Keratinocyte (primary cell): ENCODE measurements at regions not wholly inside any gene's neighbourhood (a gene's known extent, or its start where the extent isn't known, plus 50 kb on each side); places are given as distances from the start of the nearest gene placed in this dataset.

Experiments
- DNase-seq: peaks from one replicate; pipeline ENCODE4 v3.0.0-alpha.2; 2011; ENCODE audit warnings: low read depth, missing footprints, low spot score
- FAIRE-seq: peaks from 2 replicates; lab custom pipeline; 2011; peaks lifted over from hg19 to GRCh38; lab: Jason Lieb, UNC
- H2AFZ ChIP-seq: 2 replicates; pipeline ENCODE4 v1.6.0; 2012; ENCODE audit warnings: low read length, control low read depth, inconsistent platforms; ENCODE audit not compliant: control insufficient read depth
- H3K27ac ChIP-seq: 2 replicates; pipeline ENCODE4 v1.5.1; 2011; ENCODE audit warnings: low read length; ENCODE audit not compliant: control insufficient read depth, insufficient read depth
- H3K27me3 ChIP-seq: 3 replicates; pipeline ENCODE4 v1.6.0; 2011; ENCODE audit warnings: low read length; ENCODE audit not compliant: control insufficient read depth, insufficient read depth; ENCODE audit errors: extremely low read depth
- H3K36me3 ChIP-seq, 2 experiments: 2 replicates in 1 of 2; 3 replicates in 1 of 2; pipeline ENCODE4 v1.5.1; 2011; ENCODE audit warnings: low read length in 2 of 2, mild to moderate bottlenecking in 1 of 2; ENCODE audit not compliant: control insufficient read depth in 2 of 2, insufficient read depth in 2 of 2; ENCODE audit errors: extremely low read depth in 1 of 2
- H3K4me1 ChIP-seq: 3 replicates; pipeline ENCODE4 v1.5.1; 2011; ENCODE audit warnings: low read length; ENCODE audit not compliant: control insufficient read depth, insufficient read depth; ENCODE audit errors: extremely low read depth
- H3K4me2 ChIP-seq: 3 replicates; pipeline ENCODE4 v1.6.0; 2011; ENCODE audit warnings: low read depth, low read length; ENCODE audit not compliant: control insufficient read depth, insufficient read depth; ENCODE audit errors: extremely low read depth
- H3K4me3 ChIP-seq, 3 experiments: fragments of 200-600 bp in 1 of 3; sonication (generic) in 1 of 3; 2 replicates in 2 of 3; 3 replicates in 1 of 3; pipeline ENCODE4 v1.5.1; 2011 to 2016; ENCODE audit warnings: low read length in 3 of 3, mild to moderate bottlenecking in 3 of 3, control low read depth in 2 of 3, inconsistent platforms in 1 of 3, low read depth in 1 of 3, mixed read lengths in 1 of 3, mixed run types in 1 of 3, moderate library complexity in 1 of 3; ENCODE audit not compliant: control insufficient read depth in 2 of 3, insufficient read depth in 2 of 3; ENCODE audit errors: extremely low read depth in 1 of 3
- H3K79me2 ChIP-seq: 2 replicates; pipeline ENCODE4 v1.6.0; 2012; ENCODE audit warnings: low read length; ENCODE audit not compliant: control insufficient read depth, insufficient read depth
- H3K9ac ChIP-seq: 3 replicates; pipeline ENCODE4 v1.6.0; 2011; ENCODE audit warnings: low read length; ENCODE audit not compliant: control insufficient read depth, insufficient read depth; ENCODE audit errors: extremely low read depth
- H3K9me1 ChIP-seq: 3 replicates; pipeline ENCODE4 v1.6.0; 2011; ENCODE audit warnings: low read length; ENCODE audit not compliant: control insufficient read depth, insufficient read depth; ENCODE audit errors: extremely low read depth
- H3K9me3 ChIP-seq: 2 replicates; pipeline ENCODE4 v1.5.1; 2012; ENCODE audit warnings: low read depth, low read length; ENCODE audit not compliant: control insufficient read depth
- H4K20me1 ChIP-seq: 3 replicates; pipeline ENCODE4 v1.6.0; 2011; ENCODE audit warnings: low read length; ENCODE audit not compliant: control insufficient read depth, insufficient read depth; ENCODE audit errors: extremely low read depth
- EZH2 ChIP-seq: IDR thresholded peaks from one replicate; pipeline ENCODE4 v1.6.1; 2012; ENCODE audit warnings: inconsistent platforms, mild to moderate bottlenecking, low read length, moderate library complexity
- dilution Hi-C: fragments of 300-500 bp; cut with MboI; formaldehyde crosslinking; loops from one replicate; pipeline ENCODE4 v1.7.0; 2020; ENCODE audit warnings: low sequenced_read_pairs; ENCODE audit not compliant: extremely low pct_ligation_motif_present
- TF ChIP-seq, protein P1 (sequence below), 3 experiments: IDR thresholded peaks in 1 of 3; conservative IDR thresholded peaks in 1 of 3; optimal IDR thresholded peaks in 1 of 3; 2 replicates in 2 of 3; 3 replicates in 1 of 3; pipeline versions ENCODE3 to v1.5.1; 2011; ENCODE audit warnings: low read length in 3 of 3, mild to moderate bottlenecking in 3 of 3, moderate library complexity in 2 of 3, control low read depth in 1 of 3, inconsistent platforms in 1 of 3; ENCODE audit not compliant: insufficient read depth in 2 of 3; ENCODE audit errors: extremely low read depth in 1 of 3

DNA sequence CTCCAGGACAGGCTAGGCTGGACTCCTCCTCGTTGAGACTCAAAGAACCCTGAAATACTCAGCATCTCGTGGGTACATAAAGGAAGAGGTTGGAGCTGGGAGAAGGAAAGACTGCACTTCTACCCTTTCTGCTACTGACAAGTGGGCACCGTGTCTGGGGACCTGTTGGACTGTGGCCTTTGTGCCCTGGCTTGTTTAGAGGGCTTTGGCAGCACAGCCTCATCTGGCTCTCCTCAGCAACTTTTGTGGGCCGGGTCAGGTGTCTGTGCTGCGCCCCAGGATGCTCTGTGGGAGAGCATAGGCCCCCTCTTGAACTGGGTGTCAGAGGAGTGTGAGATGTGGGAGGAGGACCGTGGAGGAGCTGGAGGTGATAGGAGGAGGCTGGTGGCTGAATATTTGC lies 142.4 kb downstream of the FCRL5 start:
- FAIRE-seq: no peak
- dilution Hi-C loops: no loop called here
- H3K9me1 ChIP-seq: no peaks in the 10 kb centered on the region

GRCh38 chr1:157407917-157408525 lies 144.3 kb downstream of the FCRL5 start:
- no peak overlapping the region for H2AFZ ChIP-seq
- no peak overlapping the region for H3K27ac ChIP-seq
- no peak for DNase-seq
- H3K9me1 ChIP-seq: no peaks in the 10 kb centered on the region
- H3K27me3 ChIP-seq: no peaks in the 10 kb centered on the region
- no peaks in the 10 kb centered on the region for H3K79me2 ChIP-seq
- no peaks in the 10 kb centered on the region for H4K20me1 ChIP-seq
- H3K4me3 ChIP-seq: no peak overlapping the region
- TF ChIP-seq, protein P1, sequence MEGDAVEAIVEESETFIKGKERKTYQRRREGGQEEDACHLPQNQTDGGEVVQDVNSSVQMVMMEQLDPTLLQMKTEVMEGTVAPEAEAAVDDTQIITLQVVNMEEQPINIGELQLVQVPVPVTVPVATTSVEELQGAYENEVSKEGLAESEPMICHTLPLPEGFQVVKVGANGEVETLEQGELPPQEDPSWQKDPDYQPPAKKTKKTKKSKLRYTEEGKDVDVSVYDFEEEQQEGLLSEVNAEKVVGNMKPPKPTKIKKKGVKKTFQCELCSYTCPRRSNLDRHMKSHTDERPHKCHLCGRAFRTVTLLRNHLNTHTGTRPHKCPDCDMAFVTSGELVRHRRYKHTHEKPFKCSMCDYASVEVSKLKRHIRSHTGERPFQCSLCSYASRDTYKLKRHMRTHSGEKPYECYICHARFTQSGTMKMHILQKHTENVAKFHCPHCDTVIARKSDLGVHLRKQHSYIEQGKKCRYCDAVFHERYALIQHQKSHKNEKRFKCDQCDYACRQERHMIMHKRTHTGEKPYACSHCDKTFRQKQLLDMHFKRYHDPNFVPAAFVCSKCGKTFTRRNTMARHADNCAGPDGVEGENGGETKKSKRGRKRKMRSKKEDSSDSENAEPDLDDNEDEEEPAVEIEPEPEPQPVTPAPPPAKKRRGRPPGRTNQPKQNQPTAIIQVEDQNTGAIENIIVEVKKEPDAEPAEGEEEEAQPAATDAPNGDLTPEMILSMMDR (optimal IDR thresholded peaks at IDR 0.05 in 1 of 3, IDR thresholded peaks at IDR 0.05 in 1 of 3, conservative IDR thresholded peaks at IDR 0.05 in 1 of 3; ENCODE audit: extremely low read depth in 1 of 3, insufficient read depth in 2 of 3, low read length in 3 of 3): no peak
- TF ChIP-seq EZH2: no peak
- dilution Hi-C loops: no loop called here
- no peak overlapping the region for H3K4me2 ChIP-seq
- no peak for FAIRE-seq
- no peak overlapping the region for H3K9ac ChIP-seq
- H3K4me1 ChIP-seq: no peaks in the 10 kb centered on the region
- no peaks in the 10 kb centered on the region for H3K9me3 ChIP-seq
- H3K36me3 ChIP-seq: no peaks in the 10 kb centered on the region

More for the DNA sequence above, 142.4 kb downstream of the FCRL5 start:
- no peak overlapping the region for H3K27ac ChIP-seq
- no peaks in the 10 kb centered on the region for H3K36me3 ChIP-seq
- no peaks in the 10 kb centered on the region for H3K4me1 ChIP-seq
- no peaks in the 10 kb centered on the region for H3K79me2 ChIP-seq
- no peak for DNase-seq
- TF ChIP-seq EZH2: no peak
- TF ChIP-seq, protein P1 (optimal IDR thresholded peaks at IDR 0.05 in 1 of 3, IDR thresholded peaks at IDR 0.05 in 1 of 3, conservative IDR thresholded peaks at IDR 0.05 in 1 of 3; ENCODE audit: extremely low read depth in 1 of 3, insufficient read depth in 2 of 3, low read length in 3 of 3): no peak
- H4K20me1 ChIP-seq: no peaks in the 10 kb centered on the region
- no peak overlapping the region for H3K4me2 ChIP-seq
- no peak overlapping the region for H3K4me3 ChIP-seq
- H3K9me3 ChIP-seq: no peaks in the 10 kb centered on the region
- no peak overlapping the region for H2AFZ ChIP-seq
- no peaks in the 10 kb centered on the region for H3K27me3 ChIP-seq
- no peak overlapping the region for H3K9ac ChIP-seq
